NCI-H2107 treated with DMSO at 0.1 percent for 48 hours (cell line): ENCODE measurements at regions not wholly inside any gene's neighbourhood (a gene's known extent, or its start where the extent isn't known, plus 50 kb on each side); places are given as distances from the start of the nearest gene placed in this dataset.
"Not testable (repeated sequence)": the region's sequence is repeated elsewhere in the genome, so short reads cannot be mapped to it uniquely, and the experiment has no call there.

Source experiments
- DNase-seq: peaks from one replicate; lab custom pipeline; 2025; ENCODE audit not compliant: unreplicated experiment; lab: John Stamatoyannopoulos, UW

DNA sequence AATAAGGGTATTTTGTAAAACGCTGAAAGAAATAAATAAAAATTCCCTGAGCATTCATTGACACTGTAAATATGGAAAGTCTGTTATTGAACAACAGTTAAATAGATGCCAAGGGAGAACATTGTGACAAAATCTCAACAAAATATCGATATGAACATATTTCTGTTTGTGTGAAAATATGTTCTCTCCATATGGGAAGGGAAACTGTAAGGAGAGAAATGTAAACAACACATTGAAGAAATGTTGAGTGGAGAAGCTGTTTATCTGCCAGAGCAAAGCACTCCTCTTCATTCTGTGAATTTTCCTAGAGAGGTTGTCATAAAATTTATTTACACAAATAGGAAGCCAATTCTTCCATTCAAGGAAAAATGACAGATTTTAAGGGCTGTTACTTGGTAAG lies 57.1 kb upstream of the EOMES start:
- DNase-seq, result no peak

DNA sequence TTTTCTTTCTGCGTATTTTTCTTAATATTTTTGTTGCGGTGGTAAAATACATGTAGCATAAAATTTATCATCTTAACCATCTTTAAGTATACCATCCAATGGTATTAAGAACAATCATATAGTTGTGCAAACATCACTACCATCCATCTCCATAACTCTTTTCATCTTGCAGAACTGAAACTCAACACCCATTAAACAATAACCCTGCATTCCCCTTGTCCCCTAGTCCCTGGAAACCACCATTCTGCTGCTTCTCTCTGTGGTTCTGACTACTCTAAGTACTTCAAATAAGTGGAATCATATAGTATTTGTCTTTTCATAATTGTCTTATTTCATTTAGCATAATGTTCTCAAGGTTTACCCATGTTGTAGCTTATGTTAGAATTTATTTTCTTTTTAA lies 67.3 kb upstream of the EOMES start:
- no peak for DNase-seq

DNA sequence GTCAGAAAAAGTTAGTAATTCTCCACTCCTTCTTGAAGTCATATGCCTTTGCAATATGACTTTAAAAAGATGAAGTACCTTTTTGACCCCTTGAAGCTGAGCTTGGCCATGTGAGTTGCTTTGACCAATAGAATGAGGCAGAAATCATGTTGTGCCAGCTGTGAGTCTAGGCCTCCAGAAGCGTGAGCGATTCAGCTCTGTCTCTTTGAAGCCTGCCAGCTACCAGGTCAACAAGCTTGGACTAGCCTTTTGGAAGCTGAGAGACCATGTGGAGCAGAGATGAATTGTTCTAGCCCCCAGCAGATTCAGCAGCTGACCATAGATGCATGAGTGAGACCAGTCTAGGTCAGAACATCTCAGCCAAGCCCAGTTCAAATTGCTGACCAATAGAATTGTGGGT lies 69.8 kb upstream of the EOMES start:
- DNase-seq, result no peak

DNA sequence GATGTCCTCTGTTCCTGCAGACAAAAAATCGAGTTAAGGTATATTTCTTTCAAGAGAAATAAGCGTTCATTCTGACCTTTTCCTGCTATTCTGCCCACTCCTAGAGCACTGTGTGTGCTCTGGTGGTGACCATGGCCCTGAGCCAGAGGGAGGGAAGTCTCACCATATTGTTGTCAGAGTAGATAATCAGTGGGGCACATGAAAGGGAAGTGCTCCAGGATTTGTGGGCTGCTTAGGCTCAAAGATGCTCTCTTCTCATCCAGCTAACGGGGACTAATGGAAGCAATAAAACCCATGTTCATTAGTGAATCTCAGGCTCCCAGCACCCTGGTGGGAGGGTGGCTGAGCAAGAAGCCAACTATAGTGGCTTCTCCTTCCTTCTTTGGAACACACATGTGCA lies 70.7 kb upstream of the EOMES start:
- DNase-seq, result no peak

DNA sequence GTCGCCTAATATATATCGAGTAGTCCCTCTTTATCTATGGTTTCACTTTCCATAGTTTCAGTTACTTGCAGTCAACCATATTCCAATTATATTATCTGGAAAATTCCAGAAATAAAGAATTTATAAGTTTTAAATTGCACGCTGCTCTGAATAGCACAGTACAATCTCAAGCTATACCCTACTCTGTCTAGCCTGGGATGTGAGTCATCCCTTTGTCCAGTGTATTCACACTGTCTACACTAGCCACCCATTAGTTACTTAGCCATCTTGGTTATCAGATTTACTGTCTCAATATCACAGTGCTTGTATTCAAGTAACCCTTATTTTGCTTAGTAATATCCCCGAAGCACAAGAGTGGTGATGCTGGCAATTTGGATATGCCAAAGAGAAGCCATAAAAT lies 72.1 kb upstream of the EOMES start:
- no peak for DNase-seq

DNA sequence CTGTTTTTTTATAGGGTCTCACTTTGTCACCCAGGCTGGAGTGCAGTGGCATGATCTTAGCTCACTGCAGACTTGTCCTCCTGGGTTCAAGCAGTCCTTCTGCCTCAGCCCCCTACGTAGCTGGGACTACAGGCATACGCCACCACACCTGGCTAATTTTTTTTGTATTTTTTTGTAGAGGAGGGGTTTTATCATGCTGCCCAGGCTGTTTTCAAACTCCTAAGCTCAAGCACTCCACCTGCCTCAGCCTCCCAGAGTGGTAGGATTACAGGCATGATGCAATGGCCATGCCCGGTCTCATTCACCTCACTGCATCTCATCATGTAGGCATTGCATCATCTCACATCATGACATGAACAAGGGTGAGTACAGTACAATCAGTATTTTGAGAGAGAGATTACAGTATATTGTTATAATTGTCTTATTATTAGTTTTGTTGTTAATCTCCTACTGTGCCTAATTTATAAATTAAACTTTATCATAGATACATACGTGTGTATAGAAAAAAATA lies 74.3 kb upstream of the EOMES start:
- DNase-seq, result no peak

DNA sequence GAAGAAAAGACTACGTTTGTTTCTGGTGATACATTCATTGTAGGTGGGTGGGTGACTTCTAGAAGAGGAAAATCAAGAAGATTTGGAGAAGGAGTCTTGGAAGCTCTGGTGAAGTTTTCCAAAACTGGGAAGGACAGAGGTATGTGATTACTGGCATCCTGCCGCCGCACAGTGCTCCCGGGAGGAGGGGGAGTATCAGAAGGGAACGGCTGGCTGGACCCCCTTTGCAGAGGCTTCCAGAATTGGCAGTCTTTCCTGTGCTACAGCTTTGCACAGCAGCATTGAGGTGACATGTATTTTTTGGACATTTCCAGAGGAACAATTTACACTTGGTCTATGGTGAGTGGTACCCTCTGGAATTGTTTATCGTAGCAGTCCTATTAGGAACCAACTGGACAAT lies 75.7 kb upstream of the EOMES start:
- no peak for DNase-seq

DNA sequence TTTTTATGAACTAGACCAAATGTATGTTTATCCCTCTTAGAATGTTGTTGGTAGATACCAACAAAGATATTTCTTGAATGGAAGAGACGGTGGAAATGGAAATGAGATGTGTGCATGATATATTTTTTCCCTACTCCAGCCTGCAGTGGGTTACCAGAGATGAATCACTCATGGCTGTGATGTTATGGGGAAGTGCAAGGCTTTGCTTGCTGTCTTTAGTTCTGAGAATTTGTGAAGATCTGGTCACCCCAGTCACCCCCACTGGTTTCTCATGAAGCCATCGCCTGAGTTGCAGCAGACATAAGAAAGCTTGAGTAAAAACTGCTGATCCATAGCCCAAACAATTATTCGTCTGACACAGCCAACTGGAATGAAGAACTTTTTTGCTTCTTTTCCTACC lies 78.1 kb upstream of the EOMES start:
- DNase-seq, result no peak

DNA sequence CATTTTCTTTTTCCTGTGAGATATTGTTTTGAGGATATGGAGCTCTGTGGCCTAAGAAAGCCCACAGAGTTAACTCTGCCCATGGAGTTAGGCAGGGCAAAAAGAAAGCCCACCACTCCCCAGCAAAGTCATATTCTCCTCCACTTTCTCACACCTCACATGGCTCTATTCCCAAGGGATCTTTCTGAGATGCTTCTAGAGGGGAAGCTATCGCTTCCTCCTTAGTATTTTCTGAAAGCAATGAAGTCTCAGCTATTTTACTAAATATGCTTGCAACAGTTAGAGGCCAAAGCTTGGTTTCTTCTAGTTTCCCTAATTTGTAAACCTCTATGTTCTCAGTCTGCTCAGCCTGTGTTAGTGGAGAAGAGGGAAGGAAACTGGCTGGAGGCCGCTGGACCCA lies 80.3 kb upstream of the EOMES start:
- no peak for DNase-seq

DNA sequence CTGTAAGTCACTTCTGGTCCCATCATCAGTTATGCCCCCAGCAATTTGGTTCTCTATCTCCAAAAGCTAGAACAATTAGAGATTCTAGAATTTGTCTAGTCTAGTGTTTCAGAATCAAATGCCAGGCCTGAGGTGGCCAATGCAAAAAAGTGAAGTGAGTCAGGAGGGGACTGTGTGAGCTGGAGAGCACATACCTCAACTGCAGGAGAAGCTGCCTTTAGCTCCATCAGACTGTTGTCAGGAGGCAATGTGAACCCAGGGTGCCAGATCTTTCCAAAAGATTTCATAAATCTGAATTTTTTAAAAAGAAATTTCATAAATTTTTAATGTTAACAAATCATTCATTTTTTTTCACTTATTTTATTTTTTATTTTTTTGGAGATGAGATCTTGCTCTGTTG lies 80.7 kb upstream of the EOMES start:
- no peak for DNase-seq

DNA sequence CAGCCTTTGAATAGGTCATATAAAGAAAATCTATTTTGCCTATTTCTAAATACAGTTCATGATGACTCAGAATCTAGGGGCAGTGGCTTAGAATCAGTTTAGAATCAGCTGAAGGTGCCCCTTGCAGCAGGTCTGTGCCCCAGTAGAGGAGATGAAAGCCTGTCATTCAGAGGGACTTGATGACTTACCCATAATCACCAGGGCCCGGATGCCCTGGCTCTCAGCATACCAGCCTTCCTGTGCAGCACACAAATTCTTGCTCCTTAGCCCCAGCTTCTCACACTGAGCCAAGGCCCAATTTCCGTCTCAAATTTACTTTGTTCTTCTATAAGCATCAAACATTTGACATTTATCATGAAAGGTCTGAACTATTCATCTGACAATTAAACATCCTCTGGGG lies 83.2 kb upstream of the EOMES start:
- DNase-seq, result no peak

DNA sequence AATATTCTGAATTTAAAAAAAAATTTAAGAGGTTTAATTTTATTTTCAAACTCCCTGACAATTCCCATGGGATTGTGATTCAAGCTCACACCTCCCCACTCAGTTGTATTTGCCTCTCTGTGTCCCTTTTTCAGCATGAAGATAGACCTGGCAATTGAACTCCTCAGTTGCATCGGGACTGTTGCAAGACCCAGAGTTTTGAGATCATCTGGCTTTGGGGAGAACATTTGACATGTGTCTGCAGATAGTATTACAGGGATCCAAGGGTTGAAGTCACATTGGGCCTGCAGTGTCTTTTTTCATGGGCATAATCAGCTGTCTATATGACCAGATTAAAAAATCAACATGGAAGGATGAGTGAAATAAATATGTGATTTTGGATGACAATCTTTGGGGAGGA lies 91.1 kb upstream of the EOMES start:
- DNase-seq, result no peak

DNA sequence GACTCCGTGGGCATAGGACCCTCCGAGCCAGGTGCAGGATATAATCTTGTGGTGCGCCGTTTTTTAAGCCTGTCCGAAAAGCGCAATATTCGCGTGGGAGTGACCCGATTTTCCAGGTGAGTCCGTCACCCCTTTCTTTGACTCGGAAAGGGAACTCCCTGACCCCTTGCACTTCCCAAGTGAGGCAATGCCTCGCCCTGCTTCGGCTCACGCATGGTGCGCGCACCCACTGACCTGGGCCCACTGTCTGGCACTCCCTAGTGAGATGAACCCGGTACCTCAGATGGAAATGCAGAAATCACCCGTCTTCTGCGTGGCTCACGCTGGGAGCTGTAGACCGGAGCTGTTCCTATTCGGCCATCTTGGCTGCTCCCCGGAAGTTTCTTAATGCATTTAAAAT lies 99.5 kb upstream of the EOMES start:
- DNase-seq, result not testable (repeated sequence)

DNA sequence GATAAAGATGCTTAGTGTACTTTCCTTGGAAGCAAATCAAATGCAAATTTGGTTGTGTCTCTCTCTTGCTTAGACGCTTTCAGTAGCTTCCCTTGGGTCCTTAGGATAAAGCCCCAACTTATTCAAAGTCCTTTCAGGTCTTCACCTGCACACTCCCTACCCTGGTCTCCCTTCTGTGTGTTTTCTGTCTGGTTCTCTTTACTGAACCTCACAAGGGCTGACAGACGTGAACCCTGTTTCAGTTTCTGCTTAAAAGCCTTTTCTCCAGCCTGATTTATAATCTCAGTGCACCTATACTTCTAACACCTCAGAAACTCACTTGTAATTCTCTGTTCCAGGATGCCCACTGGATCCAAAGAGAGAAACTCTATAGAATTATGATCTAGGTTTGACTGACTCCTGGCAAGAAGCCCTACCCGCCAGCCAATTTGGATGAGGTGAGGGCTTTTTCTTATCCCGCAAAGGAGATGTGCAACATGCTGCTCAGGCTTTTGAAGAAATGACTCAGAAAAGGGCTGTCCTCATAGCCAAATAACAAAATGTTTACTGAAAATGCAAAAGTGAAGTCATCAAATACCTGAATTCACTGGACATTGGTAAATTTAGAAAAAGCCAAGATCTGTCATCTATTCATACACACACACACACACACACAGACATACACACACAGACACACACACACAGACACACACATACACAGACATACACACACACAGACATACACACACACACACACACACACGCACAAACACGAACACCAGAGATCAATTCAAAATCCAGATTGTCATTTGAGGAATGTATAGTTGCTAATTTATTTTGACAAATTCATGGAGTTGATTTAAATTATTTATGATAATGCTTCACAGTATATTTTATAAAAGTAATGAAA lies 102.4 kb upstream of the EOMES start:
- DNase-seq, result no peak

DNA sequence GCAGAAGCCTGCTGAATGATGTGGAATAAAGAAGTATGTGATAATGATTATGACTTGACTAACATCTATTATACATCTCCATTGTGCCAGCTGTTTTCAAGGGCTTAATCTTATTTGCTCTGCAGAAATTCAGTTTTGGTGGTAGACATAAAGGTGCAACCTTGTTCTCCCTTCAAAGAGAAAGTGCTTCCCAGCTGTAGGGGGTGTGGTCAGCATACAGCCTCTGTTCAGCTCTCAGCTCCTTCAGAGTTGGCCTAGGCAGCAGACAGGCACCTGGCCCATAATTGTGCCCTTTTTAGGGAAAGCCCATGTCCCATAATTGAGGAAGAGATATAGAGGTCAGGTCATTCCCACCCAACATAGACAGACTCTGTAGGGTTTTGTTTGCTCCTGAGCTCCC lies 104.3 kb upstream of the EOMES start:
- no peak for DNase-seq

DNA sequence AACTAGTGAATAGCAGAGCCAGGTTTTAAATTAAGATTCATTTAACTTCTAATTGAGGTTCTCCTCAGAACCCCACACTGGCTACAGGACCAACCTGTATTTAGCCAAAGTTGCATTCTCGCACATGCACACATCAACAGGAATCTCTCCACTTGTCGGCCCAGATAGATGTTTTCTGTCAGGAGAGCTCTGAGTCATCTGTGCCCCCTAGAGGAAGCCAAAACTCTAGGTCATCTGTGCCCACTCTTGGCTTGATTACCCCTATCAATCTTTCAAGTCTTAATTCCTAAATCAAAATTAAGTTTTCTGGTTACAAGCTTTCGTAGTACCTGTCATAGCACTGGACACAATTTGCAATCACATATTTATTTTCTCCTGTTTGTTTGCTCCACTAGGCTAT lies 104.9 kb upstream of the EOMES start:
- DNase-seq, result no peak

DNA sequence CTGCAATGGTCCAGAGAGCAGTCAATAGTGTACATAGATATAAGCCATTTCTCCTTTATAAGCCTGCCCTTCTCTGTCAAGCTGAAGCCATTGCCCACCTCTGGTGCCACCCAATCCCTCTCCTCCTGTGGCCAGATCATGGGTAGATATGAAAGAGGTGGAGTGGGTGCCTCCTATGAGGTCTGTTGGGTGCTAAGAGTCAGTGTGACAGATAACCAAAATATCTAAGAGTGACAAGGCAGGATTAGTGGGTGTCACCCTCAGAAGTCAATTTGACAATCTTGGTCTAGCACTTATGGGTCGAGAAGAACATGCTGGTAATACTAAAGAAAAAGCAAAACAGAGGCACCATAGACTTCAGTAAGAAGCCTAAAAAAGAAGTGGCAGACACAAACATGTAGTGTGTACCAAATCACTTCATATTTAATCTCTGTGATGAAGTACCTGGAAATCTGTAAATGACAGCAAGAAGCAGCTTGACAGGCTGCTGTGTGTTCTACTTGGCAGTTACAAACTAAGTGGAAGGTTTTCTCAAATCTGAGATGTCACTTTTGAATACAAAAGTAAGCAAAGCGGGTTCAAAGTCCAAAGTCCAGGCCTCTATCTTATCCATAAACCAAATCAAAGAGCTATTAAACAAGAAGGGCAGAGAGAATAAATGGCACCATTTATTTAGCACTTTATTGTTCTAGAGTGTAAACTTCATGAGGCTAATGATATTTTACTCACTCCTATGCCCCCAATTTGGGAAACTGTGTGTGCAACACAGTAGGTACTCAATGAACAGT lies 118.9 kb upstream of the EOMES start:
- no peak for DNase-seq

DNA sequence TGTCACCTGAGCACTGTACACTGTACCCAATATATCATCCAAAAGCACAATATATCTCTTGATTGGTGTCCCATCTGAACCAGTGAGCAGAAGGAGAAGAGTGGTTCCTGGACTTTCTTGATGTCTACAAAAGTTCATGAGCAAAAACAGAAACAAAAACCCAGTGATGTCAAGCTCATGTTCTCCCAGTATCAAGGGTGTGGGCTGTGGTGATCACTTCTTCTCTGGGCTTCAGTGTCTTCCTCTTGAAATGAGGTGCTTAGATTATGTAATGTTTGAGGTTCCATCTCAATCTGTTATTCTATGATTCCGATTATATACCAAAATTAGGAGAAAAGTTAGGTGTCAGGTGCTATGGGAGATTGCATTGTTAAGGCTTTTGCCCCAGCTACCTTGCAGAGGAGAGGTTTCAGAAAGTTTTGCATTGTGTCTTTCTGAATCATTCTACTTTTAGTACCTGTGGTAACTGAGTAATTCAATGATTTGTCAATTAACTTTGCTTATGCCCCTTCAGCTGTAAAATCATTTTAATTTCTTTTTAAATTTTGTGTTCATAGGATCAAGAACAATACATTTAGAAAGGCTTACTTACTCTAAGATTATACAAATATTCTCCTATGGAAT lies 122.0 kb upstream of the EOMES start:
- no peak for DNase-seq

DNA sequence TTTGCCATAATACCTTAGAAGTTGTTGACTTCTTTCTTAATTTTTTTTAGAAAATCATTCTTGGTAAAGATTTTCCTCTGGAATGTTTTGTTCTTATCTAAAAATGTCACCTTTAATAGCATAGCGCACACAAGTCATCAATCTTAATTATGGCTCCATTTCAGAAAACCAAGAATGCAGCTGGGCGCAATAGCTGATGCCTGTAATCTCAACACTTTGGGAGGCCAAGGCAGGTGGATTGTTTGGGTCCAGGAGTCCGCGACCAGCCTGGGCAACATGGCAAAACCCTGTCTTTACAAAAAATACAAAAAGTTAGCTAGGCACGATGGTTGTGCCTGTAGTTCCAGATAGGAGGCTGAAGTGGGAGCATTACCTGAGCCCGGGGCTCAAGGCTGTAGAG lies 125.6 kb upstream of the EOMES start:
- DNase-seq, result no peak

DNA sequence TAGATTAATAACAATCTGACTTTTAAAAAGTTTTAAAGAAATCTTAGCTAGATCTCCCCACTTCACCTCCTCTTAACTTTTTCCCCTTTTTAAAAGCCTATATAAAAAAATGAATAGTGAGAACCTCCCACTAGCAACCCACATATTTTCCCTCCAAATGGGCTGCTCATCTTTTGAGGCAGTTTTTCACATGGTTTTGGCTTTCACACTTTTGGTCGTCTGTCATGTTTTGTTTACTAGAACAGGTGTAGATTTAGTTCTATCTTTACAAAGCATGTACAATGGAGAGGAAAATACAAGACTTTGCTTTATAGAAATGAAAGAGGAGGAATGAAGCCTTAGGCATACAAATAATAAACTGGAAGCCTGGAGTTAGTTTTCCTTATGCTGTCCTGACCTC lies 126.7 kb upstream of the EOMES start:
- no peak for DNase-seq

DNA sequence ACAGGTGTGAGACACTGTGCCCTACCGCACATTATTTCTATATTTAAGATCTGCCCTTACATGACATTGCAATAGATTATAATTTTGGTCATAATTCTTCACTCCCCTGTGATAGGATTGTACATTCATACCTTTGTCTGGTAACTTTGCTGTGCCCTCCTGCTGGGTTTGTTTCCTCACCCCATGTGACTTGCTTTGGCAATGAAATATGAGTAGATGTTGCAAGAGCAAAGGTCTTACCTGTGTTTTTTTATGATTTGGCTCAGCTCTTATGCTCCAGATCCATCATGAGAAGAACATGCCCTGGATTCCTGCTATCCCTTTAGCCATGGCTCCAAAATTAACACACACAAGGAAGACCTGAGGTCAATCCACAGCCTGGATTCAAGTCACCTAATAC lies 137.7 kb upstream of the EOMES start:
- no peak for DNase-seq
